GM21526 (cell line): ENCODE measurements at regions not wholly inside any gene's neighbourhood (a gene's known extent, or its start where the extent isn't known, plus 50 kb on each side); places are given as distances from the start of the nearest gene placed in this dataset.

Experiments
- ATAC-seq: cut with Tn5 transposase; IDR thresholded peaks from one replicate; pipeline ENCODE4 v1.9.1; 2021; ENCODE audit warnings: moderate library complexity; ENCODE audit not compliant: unreplicated experiment, low FRiP score

GRCh38 chr5:161042443-161042842, 190.4 kb upstream of the ATP10B start:
- no peak for ATAC-seq

GRCh38 chr5:161040818-161041217, 188.8 kb upstream of the ATP10B start:
- ATAC-seq = no peak

GRCh38 chr5:161036296-161036695, 184.3 kb upstream of the ATP10B start:
- ATAC-seq = no peak

GRCh38 chr5:161034451-161034850, 182.4 kb upstream of the ATP10B start:
- no peak for ATAC-seq

- ATAC-seq = no peak
Observed at GRCh38 chr5:161030229-161030628, 178.2 kb upstream of the ATP10B start.

GRCh38 chr5:161027763-161028162, 175.8 kb upstream of the ATP10B start:
- no peak for ATAC-seq

- ATAC-seq = no peak
Observed at GRCh38 chr5:161023551-161023950, 171.5 kb upstream of the ATP10B start.

GRCh38 chr5:161022151-161022550, 170.1 kb upstream of the ATP10B start:
- no peak for ATAC-seq

- no peak for ATAC-seq
Observed at GRCh38 chr5:161009817-161010216, 157.8 kb upstream of the ATP10B start.

GRCh38 chr5:161009194-161009593, 157.2 kb upstream of the ATP10B start:
- no peak for ATAC-seq

- no peak for ATAC-seq
Observed at GRCh38 chr5:161007879-161008278, 155.9 kb upstream of the ATP10B start.

- ATAC-seq = no peak
Observed at GRCh38 chr5:161002571-161003074, 150.6 kb upstream of the ATP10B start.

- peak; percentile 70 for ATAC-seq
Observed at GRCh38 chr5:161001604-161002003, 149.6 kb upstream of the ATP10B start.

- ATAC-seq = peak; percentile 73
Observed at GRCh38 chr5:161001142-161001541, 149.1 kb upstream of the ATP10B start.

GRCh38 chr5:160991205-160991604, 139.2 kb upstream of the ATP10B start:
- ATAC-seq = no peak

- ATAC-seq = no peak
Observed at GRCh38 chr5:160979385-160979784, 127.4 kb upstream of the ATP10B start.

GRCh38 chr5:160978944-160979343, 126.9 kb upstream of the ATP10B start:
- ATAC-seq = no peak

GRCh38 chr5:160976181-160976580, 124.2 kb upstream of the ATP10B start:
- no peak for ATAC-seq

- peak; percentile 68 for ATAC-seq
Observed at GRCh38 chr5:160970605-160971191, 118.7 kb upstream of the ATP10B start.

GRCh38 chr5:160969645-160970044, 117.6 kb upstream of the ATP10B start:
- no peak for ATAC-seq

GRCh38 chr5:160968480-160968879, 116.5 kb upstream of the ATP10B start:
- ATAC-seq = no peak

GRCh38 chr5:160966921-160967320, 114.9 kb upstream of the ATP10B start:
- no peak for ATAC-seq

GRCh38 chr5:160961761-160962160, 109.8 kb upstream of the ATP10B start:
- no peak for ATAC-seq
